H9 (cell line): ENCODE measurements at regions not wholly inside any gene's neighbourhood (a gene's known extent, or its start where the extent isn't known, plus 50 kb on each side); places are given as distances from the start of the nearest gene placed in this dataset.

Experiments
- DNase-seq: peaks from one replicate; pipeline ENCODE4 v3.0.0-alpha.2; 2017
- H2AFZ ChIP-seq: one replicate; pipeline ENCODE4 v1.6.1; 2013; ENCODE audit warnings: mild to moderate bottlenecking, low read length, control low read depth, moderate library complexity
- H2AK5ac ChIP-seq: 2 replicates; pipeline ENCODE4 v1.6.1; 2013; ENCODE audit warnings: low read length, control low read depth, mixed read lengths; ENCODE audit not compliant: insufficient read length
- H2BK120ac ChIP-seq: one replicate; pipeline ENCODE4 v1.6.1; 2013; ENCODE audit warnings: low read depth, mild to moderate bottlenecking, low read length, control low read depth, inconsistent platforms; ENCODE audit not compliant: poor library complexity, severe bottlenecking
- H2BK12ac ChIP-seq: 2 replicates; pipeline ENCODE4 v1.6.1; 2013; ENCODE audit warnings: low read length, control low read depth, mixed read lengths, low read depth; ENCODE audit not compliant: insufficient read length
- H2BK15ac ChIP-seq: 2 replicates; pipeline ENCODE4 v1.6.1; 2013; ENCODE audit warnings: low read depth, low read length, control low read depth
- H2BK20ac ChIP-seq: one replicate; pipeline ENCODE4 v1.6.1; 2013; ENCODE audit warnings: low read depth, mild to moderate bottlenecking, low read length, control low read depth, inconsistent platforms; ENCODE audit not compliant: poor library complexity, severe bottlenecking
- H2BK5ac ChIP-seq: 2 replicates; pipeline ENCODE4 v1.6.1; 2013; ENCODE audit warnings: low read length, control low read depth, mixed read lengths; ENCODE audit not compliant: insufficient read length
- H3K14ac ChIP-seq: 2 replicates; pipeline ENCODE4 v1.6.1; 2013; ENCODE audit warnings: low read length, control low read depth; ENCODE audit not compliant: insufficient read depth
- H3K18ac ChIP-seq: 2 replicates; pipeline ENCODE4 v1.6.1; 2013; ENCODE audit warnings: low read depth, mild to moderate bottlenecking, mixed read lengths, low read length, control low read depth; ENCODE audit not compliant: insufficient read length
- H3K23ac ChIP-seq: 2 replicates; pipeline ENCODE4 v1.6.1; 2013; ENCODE audit warnings: low read length, control low read depth, mixed read lengths, low read depth; ENCODE audit not compliant: insufficient read length
- H3K23me2 ChIP-seq: 2 replicates; pipeline ENCODE4 v1.6.1; 2013; ENCODE audit warnings: low read depth, mild to moderate bottlenecking, mixed read lengths, low read length, control low read depth; ENCODE audit not compliant: insufficient read length, poor library complexity, severe bottlenecking
- H3K27ac ChIP-seq: 2 replicates; pipeline ENCODE4 v1.5.1; 2013; ENCODE audit warnings: low read length, control low read depth, mixed read lengths, low read depth; ENCODE audit not compliant: insufficient read length
- H3K27me3 ChIP-seq: 2 replicates; pipeline ENCODE4 v1.6.1; 2013; ENCODE audit warnings: low read length, control low read depth, inconsistent platforms; ENCODE audit not compliant: insufficient read depth
- H3K4ac ChIP-seq: 2 replicates; pipeline ENCODE4 v1.6.1; 2013; ENCODE audit warnings: low read depth, mild to moderate bottlenecking, control low read depth, inconsistent platforms, low read length, moderate library complexity
- H3K4me1 ChIP-seq: 2 replicates; pipeline ENCODE4 v1.6.1; 2013; ENCODE audit warnings: low read length, control low read depth, inconsistent platforms; ENCODE audit not compliant: insufficient read depth
- H3K4me2 ChIP-seq: 2 replicates; pipeline ENCODE4 v1.6.1; 2013; ENCODE audit warnings: low read length, control low read depth, mixed read lengths; ENCODE audit not compliant: insufficient read length, insufficient read depth
- H3K56ac ChIP-seq: 2 replicates; pipeline ENCODE4 v1.6.1; 2013; ENCODE audit warnings: low read depth, mild to moderate bottlenecking, mixed read lengths, low read length, control low read depth; ENCODE audit not compliant: insufficient read length
- H3K79me1 ChIP-seq: 2 replicates; pipeline ENCODE4 v1.6.1; 2013; ENCODE audit warnings: low read depth, mild to moderate bottlenecking, moderate library complexity, low read length, control low read depth, inconsistent platforms; ENCODE audit not compliant: insufficient read depth, poor library complexity, severe bottlenecking
- H3K79me2 ChIP-seq: 2 replicates; pipeline ENCODE4 v1.6.1; 2013; ENCODE audit warnings: low read length, control low read depth, inconsistent platforms; ENCODE audit not compliant: insufficient read depth
- H3K9ac ChIP-seq: 2 replicates; pipeline ENCODE4 v1.6.1; 2013; ENCODE audit warnings: low read length, control low read depth, mixed read lengths; ENCODE audit not compliant: insufficient read length; ENCODE audit errors: extremely low read depth
- H3K9me3 ChIP-seq: one replicate; pipeline ENCODE4 v1.6.1; 2013; ENCODE audit warnings: low read depth, low read length, inconsistent platforms; ENCODE audit not compliant: control insufficient read depth
- H3T11ph ChIP-seq: one replicate; pipeline ENCODE4 v1.6.1; 2013; ENCODE audit warnings: mild to moderate bottlenecking, low read length, control low read depth, inconsistent platforms
- H4K20me1 ChIP-seq: one replicate; pipeline ENCODE4 v1.6.1; 2013; ENCODE audit not compliant: control insufficient read depth, insufficient read length, insufficient read depth
- H4K5ac ChIP-seq: 2 replicates; pipeline ENCODE4 v1.6.1; 2013; ENCODE audit warnings: low read depth, mild to moderate bottlenecking, mixed read lengths, low read length, control low read depth; ENCODE audit not compliant: insufficient read length
- H4K8ac ChIP-seq: replicated peaks from 2 replicates; pipeline ENCODE4 v1.6.1; 2013; ENCODE audit warnings: low read length, control low read depth, mixed read lengths, low read depth; ENCODE audit not compliant: insufficient read length
- H4K91ac ChIP-seq: 2 replicates; pipeline ENCODE4 v1.6.1; 2013; ENCODE audit warnings: low read depth, mild to moderate bottlenecking, moderate library complexity, mixed read lengths, low read length, control low read depth; ENCODE audit not compliant: insufficient read length
- H3K27ac Mint-ChIP-seq, 3 experiments: 2 replicates in 2 of 3; 3 replicates in 1 of 3; pipeline ENCODE4 v1.8.0; 2020 to 2021; ENCODE audit warnings: mixed read lengths in 3 of 3, mild to moderate bottlenecking in 1 of 3, moderate library complexity in 1 of 3
- H3K27me3 Mint-ChIP-seq: 2 replicates; pipeline ENCODE4 v1.8.0; 2021; ENCODE audit warnings: low read depth, mild to moderate bottlenecking, moderate library complexity, mixed read lengths
- H3K36me3 Mint-ChIP-seq, 3 experiments: 2 replicates in 2 of 3; 3 replicates in 1 of 3; pipeline ENCODE4 v1.8.0; 2020 to 2021; ENCODE audit warnings: low read depth in 3 of 3, mixed read lengths in 3 of 3; ENCODE audit not compliant: insufficient read depth in 1 of 3
- H3K4me1 Mint-ChIP-seq, 2 experiments: 2 replicates each; pipeline ENCODE4 v1.8.0; 2020; ENCODE audit warnings: mixed read lengths in 2 of 2
- H3K4me3 Mint-ChIP-seq, 2 experiments: 2 replicates in 1 of 2; 3 replicates in 1 of 2; pipeline ENCODE4 v1.8.0; 2020 to 2021; ENCODE audit warnings: mild to moderate bottlenecking in 2 of 2, mixed read lengths in 2 of 2, moderate library complexity in 1 of 2
- H3K9me3 Mint-ChIP-seq, 2 experiments: 2 replicates in 1 of 2; 3 replicates in 1 of 2; pipeline ENCODE4 v1.8.0; 2020; ENCODE audit warnings: mild to moderate bottlenecking in 2 of 2, mixed read lengths in 2 of 2, moderate library complexity in 1 of 2
- CTCF ChIP-seq: fragments of 200-600 bp; sonication (generic); conservative IDR thresholded peaks from 3 replicates; pipeline ENCODE4 v1.8.0; 2021; ENCODE audit warnings: antibody characterized with exemption, mild to moderate bottlenecking
- WGBS: extraction: QIAGEN DNeasy Blood & Tissue Kit; methylation state at CpG from one replicate; pipeline ENCODE4 v1.1.7; 2013; ENCODE audit warnings: missing lambda C conversion rate, low lambda C conversion rate, mixed read lengths; ENCODE audit not compliant: insufficient read length; ENCODE audit errors: extremely low coverage; 5-methylcytosine and 5-hydroxymethylcytosine counted together

- H3T11ph ChIP-seq = no peak overlapping the region
- H2AK5ac ChIP-seq = no peak overlapping the region
- Mint-ChIP-seq H3K27ac (no peak overlapping the region), H3K27me3 (no peaks in the 10 kb centered on the region), H3K9me3 (no peaks in the 10 kb centered on the region), H3K4me1 (no peaks in the 10 kb centered on the region), H3K4me3 (no peak overlapping the region), H3K36me3 (no peaks in the 10 kb centered on the region)
- no peak overlapping the region for H3K4me2 ChIP-seq
- TF ChIP-seq CTCF = no peak
- no peaks in the 10 kb centered on the region for H3K79me2 ChIP-seq
- H3K56ac ChIP-seq = no peak overlapping the region
- WGBS = no CpG with 5 or more reads among the region's 1 CpG
- H3K23ac ChIP-seq = no peak overlapping the region
- no peak overlapping the region for H3K14ac ChIP-seq
- no peak overlapping the region for H2BK15ac ChIP-seq
- H3K27ac ChIP-seq = no peak overlapping the region
- H3K79me1 ChIP-seq = no peaks in the 10 kb centered on the region
- no peak overlapping the region for H4K5ac ChIP-seq
- no peak overlapping the region for H4K91ac ChIP-seq
- H2BK20ac ChIP-seq = no peak overlapping the region
- no peak overlapping the region for H2BK120ac ChIP-seq
- H3K23me2 ChIP-seq = no peaks in the 10 kb centered on the region
- H3K27me3 ChIP-seq = no peaks in the 10 kb centered on the region
- no peaks in the 10 kb centered on the region for H4K20me1 ChIP-seq
- H2AFZ ChIP-seq = no peak overlapping the region
- no peak overlapping the region for H4K8ac ChIP-seq
- no peaks in the 10 kb centered on the region for H3K9me3 ChIP-seq
- H3K9ac ChIP-seq = no peak overlapping the region
- no peaks in the 10 kb centered on the region for H3K4me1 ChIP-seq
- no peak for DNase-seq
- H3K4ac ChIP-seq = no peak overlapping the region
- no peak overlapping the region for H3K18ac ChIP-seq
- H2BK12ac ChIP-seq = no peak overlapping the region
- H2BK5ac ChIP-seq = no peak overlapping the region
Measured at GRCh38 chr1:95332754-95333153, 98.7 kb downstream of the RWDD3 start.
